ENCODE measurements at regions not wholly inside any gene's neighbourhood (a gene's known extent, or its start where the extent isn't known, plus 50 kb on each side); places are given as distances from the start of the nearest gene placed in this dataset.

DNA sequence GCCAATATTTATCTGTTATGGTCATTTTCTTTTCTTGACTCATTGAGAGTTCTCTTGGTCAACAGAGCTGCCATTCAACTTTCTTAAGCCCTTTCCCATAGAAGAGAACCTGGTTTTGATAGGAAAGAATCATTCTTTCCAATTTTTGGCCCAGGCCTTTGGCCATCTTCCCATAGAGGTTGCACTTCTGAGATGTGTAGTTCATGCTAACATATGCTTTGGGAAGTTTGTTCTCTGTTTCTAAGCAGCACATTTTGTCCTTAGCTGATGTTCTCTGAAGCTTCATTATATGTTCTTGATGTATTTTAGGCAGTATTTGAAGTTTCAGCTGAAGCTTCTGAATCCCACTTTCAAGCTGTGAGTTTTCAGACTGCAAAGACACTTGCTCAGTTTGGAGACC lies 161.1 kb downstream of the VEGFC start:
- TF ChIP-seq, protein P1, sequence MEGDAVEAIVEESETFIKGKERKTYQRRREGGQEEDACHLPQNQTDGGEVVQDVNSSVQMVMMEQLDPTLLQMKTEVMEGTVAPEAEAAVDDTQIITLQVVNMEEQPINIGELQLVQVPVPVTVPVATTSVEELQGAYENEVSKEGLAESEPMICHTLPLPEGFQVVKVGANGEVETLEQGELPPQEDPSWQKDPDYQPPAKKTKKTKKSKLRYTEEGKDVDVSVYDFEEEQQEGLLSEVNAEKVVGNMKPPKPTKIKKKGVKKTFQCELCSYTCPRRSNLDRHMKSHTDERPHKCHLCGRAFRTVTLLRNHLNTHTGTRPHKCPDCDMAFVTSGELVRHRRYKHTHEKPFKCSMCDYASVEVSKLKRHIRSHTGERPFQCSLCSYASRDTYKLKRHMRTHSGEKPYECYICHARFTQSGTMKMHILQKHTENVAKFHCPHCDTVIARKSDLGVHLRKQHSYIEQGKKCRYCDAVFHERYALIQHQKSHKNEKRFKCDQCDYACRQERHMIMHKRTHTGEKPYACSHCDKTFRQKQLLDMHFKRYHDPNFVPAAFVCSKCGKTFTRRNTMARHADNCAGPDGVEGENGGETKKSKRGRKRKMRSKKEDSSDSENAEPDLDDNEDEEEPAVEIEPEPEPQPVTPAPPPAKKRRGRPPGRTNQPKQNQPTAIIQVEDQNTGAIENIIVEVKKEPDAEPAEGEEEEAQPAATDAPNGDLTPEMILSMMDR (IDR thresholded peaks at IDR 0.05), result no peak
- no peak for TF ChIP-seq POLR2A (IDR thresholded peaks at IDR 0.05)
